Chondrocyte (in vitro differentiated cells): ENCODE measurements at regions not wholly inside any gene's neighbourhood (a gene's known extent, or its start where the extent isn't known, plus 50 kb on each side); places are given as distances from the start of the nearest gene placed in this dataset.

Experiments used
- DNase-seq: peaks from one replicate; pipeline ENCODE4 v3.0.0; 2021; ENCODE audit warnings: mixed read lengths, low spot score
- H3K27ac Mint-ChIP-seq: one replicate; pipeline ENCODE4 v1.8.0; 2021; ENCODE audit warnings: mild to moderate bottlenecking, moderate library complexity, mixed read lengths; ENCODE audit not compliant: unreplicated experiment
- H3K27me3 Mint-ChIP-seq: 2 replicates; pipeline ENCODE4 v1.8.0; 2021; ENCODE audit warnings: low read depth, mixed read lengths
- H3K36me3 Mint-ChIP-seq: 2 replicates; pipeline ENCODE4 v1.8.0; 2021; ENCODE audit warnings: low read depth, mixed read lengths
- H3K4me1 Mint-ChIP-seq: 2 replicates; pipeline ENCODE4 v1.8.0; 2021; ENCODE audit warnings: low read depth, mild to moderate bottlenecking, mixed read lengths
- H3K4me3 Mint-ChIP-seq: one replicate; pipeline ENCODE4 v1.8.0; 2021; ENCODE audit warnings: mild to moderate bottlenecking, moderate library complexity, mixed read lengths; ENCODE audit not compliant: unreplicated experiment
- H3K9me3 Mint-ChIP-seq: 2 replicates; pipeline ENCODE4 v1.8.0; 2021; ENCODE audit warnings: low read depth, mixed read lengths
- CTCF ChIP-seq: fragments of 200-600 bp; sonication (generic); IDR thresholded peaks from 2 replicates; pipeline ENCODE4 v1.5.0; 2021; ENCODE audit warnings: antibody characterized with exemption, mild to moderate bottlenecking, moderate library complexity

GRCh38 chr20:24334830-24335229, 134.6 kb upstream of the SYNDIG1 start:
- no peak for DNase-seq
- Mint-ChIP-seq H3K4me3 (no peak overlapping the region), H3K9me3 (no peaks in the 10 kb centered on the region), H3K27me3 (no peaks in the 10 kb centered on the region), H3K36me3 (no peaks in the 10 kb centered on the region), H3K27ac (no peak overlapping the region), H3K4me1 (peaks cover 7% of the 10 kb centered on the region)
- TF ChIP-seq CTCF = no peak

- Mint-ChIP-seq H3K27me3 (no peaks in the 10 kb centered on the region), H3K36me3 (no peaks in the 10 kb centered on the region), H3K27ac (no peak overlapping the region), H3K4me3 (no peak overlapping the region), H3K9me3 (no peaks in the 10 kb centered on the region), H3K4me1 (peaks cover 7% of the 10 kb centered on the region)
- DNase-seq = no peak
- no peak for TF ChIP-seq CTCF
These were observed 136.5 kb upstream of the SYNDIG1 start for GRCh38 chr20:24332956-24333355.

GRCh38 chr20:24331939-24332338, 137.5 kb upstream of the SYNDIG1 start:
- Mint-ChIP-seq H3K36me3 (no peaks in the 10 kb centered on the region), H3K27me3 (no peaks in the 10 kb centered on the region), H3K27ac (no peak overlapping the region), H3K4me3 (no peak overlapping the region), H3K9me3 (no peaks in the 10 kb centered on the region), H3K4me1 (peaks cover 2% of the 10 kb centered on the region)
- no peak for TF ChIP-seq CTCF
- no peak for DNase-seq

- Mint-ChIP-seq H3K36me3 (no peaks in the 10 kb centered on the region), H3K27ac (no peak overlapping the region), H3K4me3 (no peak overlapping the region), H3K27me3 (peaks cover under 1% of the 10 kb centered on the region), H3K4me1 (peaks cover 3% of the 10 kb centered on the region), H3K9me3 (no peaks in the 10 kb centered on the region)
- DNase-seq = no peak
- no peak for TF ChIP-seq CTCF
These were observed 140.5 kb upstream of the SYNDIG1 start for GRCh38 chr20:24328901-24329300.

- H3K4me1 Mint-ChIP-seq = peaks cover 3% of the 10 kb centered on the region
- H3K9me3 Mint-ChIP-seq = no peaks in the 10 kb centered on the region
- peaks cover 18% of the 10 kb centered on the region for H3K27me3 Mint-ChIP-seq
- no peaks in the 10 kb centered on the region for H3K36me3 Mint-ChIP-seq
- H3K4me3 Mint-ChIP-seq = no peak overlapping the region
- no peak for DNase-seq
- no peak for TF ChIP-seq CTCF
- no peak overlapping the region for H3K27ac Mint-ChIP-seq
These were observed 147.5 kb upstream of the SYNDIG1 start for GRCh38 chr20:24321973-24322372.
